ENCODE measurements at regions not wholly inside any gene's neighbourhood (a gene's known extent, or its start where the extent isn't known, plus 50 kb on each side); places are given as distances from the start of the nearest gene placed in this dataset.
"Not testable (repeated sequence)": the region's sequence is repeated elsewhere in the genome, so short reads cannot be mapped to it uniquely, and the experiment has no call there.

- no peak for DNase-seq (ENCODE audit: low spot score)
These were observed 181.7 kb downstream of the FAM43A start for GRCh38 chr3:194867270-194867983.

GRCh38 chr3:194868831-194869230 lies 183.1 kb downstream of the FAM43A start:
- DNase-seq (ENCODE audit: low spot score) = no peak

- DNase-seq (ENCODE audit: low spot score) = no peak
These were observed 183.9 kb downstream of the FAM43A start for GRCh38 chr3:194869482-194870169.

- DNase-seq (ENCODE audit: low spot score) = no peak
These were observed 184.9 kb downstream of the FAM43A start for GRCh38 chr3:194870394-194871110.

GRCh38 chr3:194871143-194871863 lies 185.6 kb downstream of the FAM43A start:
- DNase-seq (ENCODE audit: low spot score) = peak; percentile 20

- DNase-seq (ENCODE audit: low spot score) = no peak
These were observed 186.4 kb downstream of the FAM43A start for GRCh38 chr3:194871864-194872668.

- no peak for DNase-seq (ENCODE audit: low spot score)
These were observed 186.9 kb downstream of the FAM43A start for GRCh38 chr3:194872669-194872977.

- DNase-seq (ENCODE audit: low spot score) = not testable (repeated sequence)
These were observed 187.8 kb downstream of the FAM43A start for GRCh38 chr3:194873474-194873873.

GRCh38 chr3:194874206-194874605 lies 188.5 kb downstream of the FAM43A start:
- DNase-seq (ENCODE audit: low spot score) = no peak

- no peak for DNase-seq (ENCODE audit: low spot score)
These were observed 189.1 kb downstream of the FAM43A start for GRCh38 chr3:194874783-194875182.

GRCh38 chr3:194875581-194876402 lies 190.1 kb downstream of the FAM43A start:
- DNase-seq (ENCODE audit: low spot score) = no peak

- no peak for DNase-seq (ENCODE audit: low spot score)
These were observed 190.9 kb downstream of the FAM43A start for GRCh38 chr3:194876403-194877095.

GRCh38 chr3:194877291-194878119 lies 191.8 kb downstream of the FAM43A start:
- no peak for DNase-seq (ENCODE audit: low spot score)

- DNase-seq (ENCODE audit: low spot score) = no peak
These were observed 193.6 kb downstream of the FAM43A start for GRCh38 chr3:194879126-194879877.

GRCh38 chr3:194879991-194880939 lies 194.6 kb downstream of the FAM43A start:
- DNase-seq (ENCODE audit: low spot score) = no peak

- DNase-seq (ENCODE audit: low spot score) = no peak
These were observed 195.6 kb downstream of the FAM43A start for GRCh38 chr3:194880940-194881925.

All from NAMALWA (cell line).